OCI-LY7 (cell line): ENCODE measurements at regions not wholly inside any gene's neighbourhood (a gene's known extent, or its start where the extent isn't known, plus 50 kb on each side); places are given as distances from the start of the nearest gene placed in this dataset.

Experiments
- CTCF ChIP-seq: fragments of 200-600 bp; sonication (generic); conservative IDR thresholded peaks from 2 replicates; pipeline ENCODE4 v1.5.1; 2014; ENCODE audit warnings: mild to moderate bottlenecking, antibody characterized with exemption, low read length, moderate library complexity, mixed read lengths
- EZH2phosphoT487 ChIP-seq: fragments of 200-600 bp; sonication (generic); IDR thresholded peaks from 2 replicates; pipeline ENCODE4 v1.6.1; 2018; ENCODE audit warnings: low read depth, borderline replicate concordance, mild to moderate bottlenecking, mixed run types, antibody characterized with exemption, low read length, moderate library complexity, mixed read lengths

DNA sequence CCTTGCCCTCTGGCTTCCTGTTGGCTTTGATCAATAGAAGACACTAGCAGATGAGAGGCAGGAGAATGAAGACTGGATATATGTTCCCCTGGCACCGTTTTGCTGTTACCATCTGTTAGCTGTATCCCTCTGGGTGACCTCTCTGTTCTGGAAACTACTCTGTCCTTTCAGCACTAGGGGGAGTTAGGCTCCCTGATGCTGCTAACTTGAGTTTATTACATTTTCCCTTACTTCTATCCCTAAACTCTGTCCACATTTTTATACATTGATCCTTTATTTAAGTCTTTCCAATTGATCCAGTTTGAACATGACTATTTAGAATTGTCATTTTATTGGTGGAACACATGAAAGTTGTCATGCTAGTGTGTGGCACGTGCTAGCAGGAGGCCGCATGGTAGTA lies 1014.3 kb upstream of the CDH2 start:
- peak; percentile 61 for TF ChIP-seq CTCF
- no peak for TF ChIP-seq EZH2phosphoT487
